ENCODE measurements at regions not wholly inside any gene's neighbourhood (a gene's known extent, or its start where the extent isn't known, plus 50 kb on each side); places are given as distances from the start of the nearest gene placed in this dataset.

GRCh38 chr20:43265449-43265848 lies 75.7 kb upstream of the PTPRT start:
- Mint-ChIP-seq H3K27me3 (peaks cover 11% of the 10 kb centered on the region), H3K4me1 (no peaks in the 10 kb centered on the region), H3K27ac (no peak overlapping the region), H3K9me3 (ENCODE audit: insufficient read depth) (no peaks in the 10 kb centered on the region), H3K4me3 (no peak overlapping the region)
- Histone ChIP-seq H4K20me1 (ENCODE audit: control insufficient read depth, insufficient read depth, low read length, poor library complexity, severe bottlenecking) (no peaks in the 10 kb centered on the region), H3K27ac (ENCODE audit: low read length in 2 of 2) (no peak overlapping the region), H3K36me3 (replicated peaks in 1 of 2; ENCODE audit: control extremely low read depth in 1 of 2, control insufficient read depth in 1 of 2, extremely low read depth in 1 of 2, insufficient read depth in 2 of 2, low read length in 1 of 2) (no peaks in the 10 kb centered on the region), H3K9ac (ENCODE audit: low read length) (no peak overlapping the region), H3K4me2 (replicated peaks; ENCODE audit: low read depth, low read length, poor library complexity, severe bottlenecking) (no peak overlapping the region), H2AFZ (ENCODE audit: insufficient read depth, low read depth, low read length, poor library complexity, severe bottlenecking) (no peak overlapping the region), H3K4me1 (ENCODE audit: control insufficient read depth in 2 of 2, insufficient read depth in 2 of 2, low read length in 2 of 2) (no peaks in the 10 kb centered on the region), H3K4me3 (ENCODE audit: control extremely low read depth in 1 of 5, extremely low read depth in 1 of 5, insufficient read depth in 1 of 5, low read depth in 2 of 5, low read length in 4 of 5) (no peak overlapping the region), H3K9me3 (ENCODE audit: control extremely low read depth in 1 of 3, control insufficient read depth in 2 of 3, insufficient read depth in 1 of 3, low read length in 2 of 3) (peaks cover 0 to 3% (median 0%) of the 10 kb centered on the region in 3 donors), H3K79me2 (ENCODE audit: control insufficient read depth, insufficient read depth, low read length) (no peaks in the 10 kb centered on the region), H3K27me3 (replicated peaks in 1 of 4; ENCODE audit: control extremely low read depth in 1 of 4, control insufficient read depth in 3 of 4, insufficient read depth in 4 of 4, low read length in 3 of 4) (peaks cover 0 to 4% (median 0%) of the 10 kb centered on the region in 4 experiments)
- DNase-seq (no peak), ATAC-seq (ENCODE audit: low read depth) (no peak)
- CTCF ChIA-PET = no interaction called here
- TF ChIP-seq EZH2 (IDR thresholded peaks at IDR 0.05; ENCODE audit: borderline replicate concordance, insufficient read depth, low read depth, low read length, poor library complexity, severe bottlenecking) = no peak
- TF ChIP-seq, protein P1, sequence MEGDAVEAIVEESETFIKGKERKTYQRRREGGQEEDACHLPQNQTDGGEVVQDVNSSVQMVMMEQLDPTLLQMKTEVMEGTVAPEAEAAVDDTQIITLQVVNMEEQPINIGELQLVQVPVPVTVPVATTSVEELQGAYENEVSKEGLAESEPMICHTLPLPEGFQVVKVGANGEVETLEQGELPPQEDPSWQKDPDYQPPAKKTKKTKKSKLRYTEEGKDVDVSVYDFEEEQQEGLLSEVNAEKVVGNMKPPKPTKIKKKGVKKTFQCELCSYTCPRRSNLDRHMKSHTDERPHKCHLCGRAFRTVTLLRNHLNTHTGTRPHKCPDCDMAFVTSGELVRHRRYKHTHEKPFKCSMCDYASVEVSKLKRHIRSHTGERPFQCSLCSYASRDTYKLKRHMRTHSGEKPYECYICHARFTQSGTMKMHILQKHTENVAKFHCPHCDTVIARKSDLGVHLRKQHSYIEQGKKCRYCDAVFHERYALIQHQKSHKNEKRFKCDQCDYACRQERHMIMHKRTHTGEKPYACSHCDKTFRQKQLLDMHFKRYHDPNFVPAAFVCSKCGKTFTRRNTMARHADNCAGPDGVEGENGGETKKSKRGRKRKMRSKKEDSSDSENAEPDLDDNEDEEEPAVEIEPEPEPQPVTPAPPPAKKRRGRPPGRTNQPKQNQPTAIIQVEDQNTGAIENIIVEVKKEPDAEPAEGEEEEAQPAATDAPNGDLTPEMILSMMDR (IDR thresholded peaks at IDR 0.05) = no peak
- POLR2A ChIA-PET = no interaction called here
- intact Hi-C loops (cut with micrococcal nuclease) = no loop called here
- 100% methylated on average over 1 of the region's 2 CpGs for WGBS (ENCODE audit: insufficient coverage)

DNA sequence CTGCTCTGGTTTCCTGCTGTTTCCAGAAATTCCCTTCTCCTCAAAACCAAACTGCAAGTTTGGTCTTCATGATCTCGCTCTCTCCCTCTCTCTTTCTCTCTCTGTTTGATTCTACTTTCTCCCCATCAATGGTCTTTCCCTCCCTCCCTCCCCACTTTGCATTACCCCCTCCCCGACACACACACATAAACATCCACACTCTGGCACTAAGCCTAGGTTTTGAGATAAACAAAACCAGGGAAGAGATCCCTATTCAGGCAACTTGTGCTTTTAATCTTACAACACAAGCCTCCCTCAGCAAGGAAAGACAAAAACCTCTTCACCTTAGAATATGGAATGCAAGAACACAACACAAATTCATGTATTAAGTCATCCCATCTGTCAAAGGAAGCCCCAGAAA lies 73.5 kb upstream of the PTPRT start:
- no peak overlapping the region for H3K27ac Mint-ChIP-seq

More for the DNA sequence above, 73.5 kb upstream of the PTPRT start:
- H3K36me3 ChIP-seq (replicated peaks in 1 of 2; ENCODE audit: control extremely low read depth in 1 of 2, control insufficient read depth in 1 of 2, extremely low read depth in 1 of 2, insufficient read depth in 2 of 2, low read length in 1 of 2) = no peaks in the 10 kb centered on the region
- Mint-ChIP-seq H3K4me3 (no peak overlapping the region), H3K9me3 (ENCODE audit: insufficient read depth) (no peaks in the 10 kb centered on the region), H3K4me1 (no peaks in the 10 kb centered on the region), H3K27me3 (peaks cover 11% of the 10 kb centered on the region)
- POLR2A ChIA-PET = no interaction called here
- no peak for DNase-seq
- intact Hi-C loops (cut with micrococcal nuclease) = no loop called here
- 77% methylated on average over 2 of the region's 2 CpGs for WGBS (ENCODE audit: insufficient coverage)
- H4K20me1 ChIP-seq (ENCODE audit: control insufficient read depth, insufficient read depth, low read length, poor library complexity, severe bottlenecking) = no peaks in the 10 kb centered on the region
- H3K4me3 ChIP-seq (ENCODE audit: control extremely low read depth in 1 of 5, extremely low read depth in 1 of 5, insufficient read depth in 1 of 5, low read depth in 2 of 5, low read length in 4 of 5) = no peak overlapping the region
- TF ChIP-seq EZH2 (IDR thresholded peaks at IDR 0.05; ENCODE audit: borderline replicate concordance, insufficient read depth, low read depth, low read length, poor library complexity, severe bottlenecking) = no peak
- TF ChIP-seq, protein P1 (IDR thresholded peaks at IDR 0.05) = no peak
- no peaks in the 10 kb centered on the region for H3K79me2 ChIP-seq (ENCODE audit: control insufficient read depth, insufficient read depth, low read length)
- H2AFZ ChIP-seq (ENCODE audit: insufficient read depth, low read depth, low read length, poor library complexity, severe bottlenecking) = no peak overlapping the region
- no peak overlapping the region for H3K27ac ChIP-seq (ENCODE audit: low read length in 2 of 2)
- CTCF ChIA-PET = no interaction called here
- peaks cover 0 to 3% (median 0%) of the 10 kb centered on the region in 3 donors for H3K9me3 ChIP-seq (ENCODE audit: control extremely low read depth in 1 of 3, control insufficient read depth in 2 of 3, insufficient read depth in 1 of 3, low read length in 2 of 3)
- no peaks in the 10 kb centered on the region for H3K4me1 ChIP-seq (ENCODE audit: control insufficient read depth in 2 of 2, insufficient read depth in 2 of 2, low read length in 2 of 2)
- H3K9ac ChIP-seq (ENCODE audit: low read length) = no peak overlapping the region
- ATAC-seq (ENCODE audit: low read depth) = no peak
- H3K4me2 ChIP-seq (replicated peaks; ENCODE audit: low read depth, low read length, poor library complexity, severe bottlenecking) = no peak overlapping the region
- H3K27me3 ChIP-seq (replicated peaks in 1 of 4; ENCODE audit: control extremely low read depth in 1 of 4, control insufficient read depth in 3 of 4, insufficient read depth in 4 of 4, low read length in 3 of 4) = peaks cover 0 to 4% (median 0%) of the 10 kb centered on the region in 4 experiments

Data from B cell (primary cell).